ENCODE measurements at regions not wholly inside any gene's neighbourhood (a gene's known extent, or its start where the extent isn't known, plus 50 kb on each side); places are given as distances from the start of the nearest gene placed in this dataset.

GRCh38 chr2:60297296-60298005 is 256.0 kb downstream of the BCL11A start:
- DNase-seq (ENCODE audit: low read depth in 4 of 4, low spot score in 3 of 4) = no peak

GRCh38 chr2:60296219-60296955 is 257.1 kb downstream of the BCL11A start:
- no peak for DNase-seq (ENCODE audit: low read depth in 4 of 4, low spot score in 3 of 4)

- no peak for DNase-seq (ENCODE audit: low read depth in 4 of 4, low spot score in 3 of 4)
Observed at GRCh38 chr2:60295636-60295962, 257.9 kb downstream of the BCL11A start.

GRCh38 chr2:60294901-60295635 is 258.4 kb downstream of the BCL11A start:
- DNase-seq (ENCODE audit: low read depth in 4 of 4, low spot score in 3 of 4) = no peak

- DNase-seq (ENCODE audit: low read depth in 4 of 4, low spot score in 3 of 4) = no peak
Observed at GRCh38 chr2:60292242-60292641, 261.2 kb downstream of the BCL11A start.

- DNase-seq (ENCODE audit: low read depth in 4 of 4, low spot score in 3 of 4) = no peak
Observed at GRCh38 chr2:60290509-60290908, 262.9 kb downstream of the BCL11A start.

- no peak for DNase-seq (ENCODE audit: low read depth in 4 of 4, low spot score in 3 of 4)
Observed at GRCh38 chr2:60285626-60286316, 267.7 kb downstream of the BCL11A start.

- no peak for DNase-seq (ENCODE audit: low read depth in 4 of 4, low spot score in 3 of 4)
Observed at GRCh38 chr2:60283626-60284025, 269.8 kb downstream of the BCL11A start.

- no peak for DNase-seq (ENCODE audit: low read depth in 4 of 4, low spot score in 3 of 4)
Observed at GRCh38 chr2:60282886-60283285, 270.6 kb downstream of the BCL11A start.

GRCh38 chr2:60281730-60282129 is 271.7 kb downstream of the BCL11A start:
- DNase-seq (ENCODE audit: low read depth in 4 of 4, low spot score in 3 of 4) = no peak

- no peak for DNase-seq (ENCODE audit: low read depth in 4 of 4, low spot score in 3 of 4)
Observed at GRCh38 chr2:60280238-60280637, 273.2 kb downstream of the BCL11A start.

- no peak for DNase-seq (ENCODE audit: low read depth in 4 of 4, low spot score in 3 of 4)
Observed at GRCh38 chr2:60278906-60279305, 274.5 kb downstream of the BCL11A start.

GRCh38 chr2:60275958-60276357 is 277.5 kb downstream of the BCL11A start:
- no peak for DNase-seq (ENCODE audit: low read depth in 4 of 4, low spot score in 3 of 4)

GRCh38 chr2:60273836-60274235 is 279.6 kb downstream of the BCL11A start:
- no peak for DNase-seq (ENCODE audit: low read depth in 4 of 4, low spot score in 3 of 4)

- DNase-seq (ENCODE audit: low read depth in 4 of 4, low spot score in 3 of 4) = no peak
Observed at GRCh38 chr2:60271713-60272112, 281.7 kb downstream of the BCL11A start.

GRCh38 chr2:60271131-60271530 is 282.3 kb downstream of the BCL11A start:
- no peak for DNase-seq (ENCODE audit: low read depth in 4 of 4, low spot score in 3 of 4)

GRCh38 chr2:60268661-60269060 is 284.8 kb downstream of the BCL11A start:
- DNase-seq (ENCODE audit: low read depth in 4 of 4, low spot score in 3 of 4) = no peak

- DNase-seq (ENCODE audit: low read depth in 4 of 4, low spot score in 3 of 4) = no peak
Observed at GRCh38 chr2:60268032-60268431, 285.4 kb downstream of the BCL11A start.

GRCh38 chr2:60267122-60267521 is 286.3 kb downstream of the BCL11A start:
- no peak for DNase-seq (ENCODE audit: low read depth in 4 of 4, low spot score in 3 of 4)

- no peak for DNase-seq (ENCODE audit: low read depth in 4 of 4, low spot score in 3 of 4)
Observed at GRCh38 chr2:60262178-60262577, 291.3 kb downstream of the BCL11A start.

- no peak for DNase-seq (ENCODE audit: low read depth in 4 of 4, low spot score in 3 of 4)
Observed at GRCh38 chr2:60260639-60261296, 292.7 kb downstream of the BCL11A start.

Data from left renal pelvis (tissue), 4 donors.